Ovary (tissue), 3 donors: ENCODE measurements at regions not wholly inside any gene's neighbourhood (a gene's known extent, or its start where the extent isn't known, plus 50 kb on each side); places are given as distances from the start of the nearest gene placed in this dataset.

Source experiments
- POLR2A ChIP-seq: fragments of 450-650 bp; IDR thresholded peaks from one replicate; pipeline ENCODE4 v1.6.1; 2017; ENCODE audit warnings: antibody characterized with exemption, mild to moderate bottlenecking, moderate library complexity
- TF ChIP-seq, protein P1 (sequence below), 3 donors: fragments of 450-650 bp in 2 of 3; fragments of 200-600 bp in 1 of 3; IDR thresholded peaks; one replicate each; pipeline versions ENCODE4 v1.5.1 to v1.8.0; 2016 to 2022; ENCODE audit warnings: antibody characterized with exemption in 3 of 3, mild to moderate bottlenecking in 1 of 3
- donor health status: DM: no; HTN: no; CAD: no.

GRCh38 chr5:158478139-158478538, 619.2 kb upstream of the CLINT1 start:
- no peak for TF ChIP-seq POLR2A
- TF ChIP-seq, protein P1, sequence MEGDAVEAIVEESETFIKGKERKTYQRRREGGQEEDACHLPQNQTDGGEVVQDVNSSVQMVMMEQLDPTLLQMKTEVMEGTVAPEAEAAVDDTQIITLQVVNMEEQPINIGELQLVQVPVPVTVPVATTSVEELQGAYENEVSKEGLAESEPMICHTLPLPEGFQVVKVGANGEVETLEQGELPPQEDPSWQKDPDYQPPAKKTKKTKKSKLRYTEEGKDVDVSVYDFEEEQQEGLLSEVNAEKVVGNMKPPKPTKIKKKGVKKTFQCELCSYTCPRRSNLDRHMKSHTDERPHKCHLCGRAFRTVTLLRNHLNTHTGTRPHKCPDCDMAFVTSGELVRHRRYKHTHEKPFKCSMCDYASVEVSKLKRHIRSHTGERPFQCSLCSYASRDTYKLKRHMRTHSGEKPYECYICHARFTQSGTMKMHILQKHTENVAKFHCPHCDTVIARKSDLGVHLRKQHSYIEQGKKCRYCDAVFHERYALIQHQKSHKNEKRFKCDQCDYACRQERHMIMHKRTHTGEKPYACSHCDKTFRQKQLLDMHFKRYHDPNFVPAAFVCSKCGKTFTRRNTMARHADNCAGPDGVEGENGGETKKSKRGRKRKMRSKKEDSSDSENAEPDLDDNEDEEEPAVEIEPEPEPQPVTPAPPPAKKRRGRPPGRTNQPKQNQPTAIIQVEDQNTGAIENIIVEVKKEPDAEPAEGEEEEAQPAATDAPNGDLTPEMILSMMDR (IDR thresholded peaks at IDR 0.05), result no peak
